ENCODE measurements at regions not wholly inside any gene's neighbourhood (a gene's known extent, or its start where the extent isn't known, plus 50 kb on each side); places are given as distances from the start of the nearest gene placed in this dataset.

GRCh38 chr10:55470840-55471239, 669.8 kb upstream of the PCDH15 start:
- Histone ChIP-seq H3K9me3 (ENCODE audit: insufficient read depth in 2 of 2, low read depth in 1 of 2, low read length in 1 of 2) (no peaks in the 10 kb centered on the region), H3K27ac (ENCODE audit: low read depth, low read length) (no peak overlapping the region), H3K79me1 (ENCODE audit: low read depth, low read length) (no peaks in the 10 kb centered on the region), H3K79me2 (ENCODE audit: control insufficient read depth in 1 of 2, insufficient read depth in 2 of 2, low read length in 2 of 2) (no peaks in the 10 kb centered on the region), H3K4me1 (replicated peaks in 1 of 4; ENCODE audit: control insufficient read depth in 3 of 4, insufficient read depth in 4 of 4, low read length in 3 of 4) (no peaks in the 10 kb centered on the region), H4K91ac (replicated peaks; ENCODE audit: insufficient read length, low read length) (no peak overlapping the region), H4K20me1 (replicated peaks in 1 of 2; ENCODE audit: control insufficient read depth in 1 of 2, insufficient read depth in 2 of 2, low read length in 2 of 2) (no peaks in the 10 kb centered on the region), H2AK5ac (ENCODE audit: low read depth, low read length) (no peak overlapping the region), H3K4me2 (ENCODE audit: insufficient read depth in 1 of 2, low read depth in 2 of 2, low read length in 2 of 2) (no peak overlapping the region), H2AFZ (ENCODE audit: low read length) (no peak overlapping the region), H3K56ac (replicated peaks; ENCODE audit: insufficient read length, low read depth, low read length) (no peak overlapping the region), H4K8ac (ENCODE audit: extremely low read depth, insufficient read depth, low read length) (no peak overlapping the region), H3K9ac (replicated peaks in 1 of 4; ENCODE audit: extremely low read depth in 1 of 4, low read depth in 3 of 4, low read length in 3 of 4) (no peak overlapping the region), H2BK15ac (ENCODE audit: low read length) (no peak overlapping the region), H3K4ac (replicated peaks; ENCODE audit: insufficient read length, low read depth, low read length) (no peak overlapping the region), H2BK20ac (ENCODE audit: low read length) (no peak overlapping the region), H3K18ac (ENCODE audit: extremely low read depth, low read length) (no peak overlapping the region), H3K27me3 (replicated peaks in 1 of 4; ENCODE audit: control insufficient read depth in 3 of 4, extremely low read depth in 1 of 4, insufficient read depth in 3 of 4, low read length in 3 of 4) (no peaks in the 10 kb centered on the region), H3K23ac (ENCODE audit: insufficient read length) (no peak overlapping the region), H4K5ac (ENCODE audit: insufficient read length, low read depth, low read length) (no peak overlapping the region), H2BK12ac (ENCODE audit: low read depth, low read length) (no peak overlapping the region), H2BK5ac (ENCODE audit: low read depth, low read length) (no peak overlapping the region), H3K4me3 (ENCODE audit: extremely low read depth in 1 of 4, insufficient read depth in 2 of 4, low read depth in 3 of 4, low read length in 4 of 4) (no peak overlapping the region), H3K36me3 (ENCODE audit: control insufficient read depth in 2 of 4, insufficient read depth in 4 of 4, low read length in 3 of 4) (no peaks in the 10 kb centered on the region), H3K14ac (ENCODE audit: insufficient read length) (no peak overlapping the region), H3K23me2 (ENCODE audit: low read depth, low read length) (no peaks in the 10 kb centered on the region), H2BK120ac (replicated peaks; ENCODE audit: low read depth, low read length) (no peak overlapping the region)
- FAIRE-seq (no peak), DNase-seq (ENCODE audit: low read depth in 1 of 2, low spot score in 2 of 2) (no peak)
- POLR2A ChIA-PET (ENCODE audit: partially characterized antibody): no interaction called here
- 100% methylated on average over 1 of the region's 1 CpG; no CpG with 5 or more reads in 1 of the 2 experiments for WGBS, 2 experiments (ENCODE audit: extremely low coverage in 1 of 2, insufficient coverage in 1 of 2, insufficient read length in 1 of 2, insufficient replicate concordance in 2 of 2, low coverage in 1 of 2, low lambda C conversion rate in 2 of 2, missing lambda C conversion rate in 1 of 2)
- TF ChIP-seq MAFK (IDR thresholded peaks at IDR 0.05; ENCODE audit: low read depth, low read length) (no peak), E2F6 (IDR thresholded peaks at IDR 0.05) (no peak), SIN3A (conservative IDR thresholded peaks at IDR 0.05 in 1 of 2, IDR thresholded peaks at IDR 0.05 in 1 of 2; ENCODE audit: low read depth in 1 of 2, low read length in 2 of 2) (no peak), USF2 (IDR thresholded peaks at IDR 0.05; ENCODE audit: low read length) (no peak), JUN (IDR thresholded peaks at IDR 0.05; ENCODE audit: low read depth, low read length) (no peak), SP2 (IDR thresholded peaks at IDR 0.05; ENCODE audit: low read length) (no peak), CREB1 (IDR thresholded peaks at IDR 0.05) (no peak), CHD1 (IDR thresholded peaks at IDR 0.05; ENCODE audit: low read depth, low read length) (no peak), PHF8 (conservative IDR thresholded peaks at IDR 0.05; ENCODE audit: low read depth, low read length) (no peak), CEBPB (IDR thresholded peaks at IDR 0.05; ENCODE audit: low read depth, low read length) (no peak), EZH2 (IDR thresholded peaks at IDR 0.05; ENCODE audit: low read depth, low read length, severe bottlenecking) (no peak), RNF2 (IDR thresholded peaks at IDR 0.05; ENCODE audit: borderline replicate concordance, low read depth, low read length, missing control alignments, poor library complexity, severe bottlenecking) (no peak)
- CTCF ChIA-PET (ENCODE audit: partially characterized antibody): interaction anchor here (0.6 to 1.0 kb wide), 3 partner anchors 50 to 340 kb away, joined by 3 to 4 read pairs (median 3); no protein-coding TSS in a partner anchor

Data from H1 (cell line).